ENCODE measurements at regions not wholly inside any gene's neighbourhood (a gene's known extent, or its start where the extent isn't known, plus 50 kb on each side); places are given as distances from the start of the nearest gene placed in this dataset.

GRCh38 chr20:62539198-62540045, 63.6 kb upstream of the GATA5 start:
- TF ChIP-seq CTCF (IDR thresholded peaks at IDR 0.05; ENCODE audit: low read depth, low read length): no peak
- H3K4me3 ChIP-seq (ENCODE audit: low read depth, low read length): no peak overlapping the region
- in situ Hi-C loops (cut with HindIII; ENCODE audit: low sequenced_read_pairs): no loop called here
- DNase-seq (ENCODE audit: low read depth, low spot score): no peak

- no peak for TF ChIP-seq CTCF (IDR thresholded peaks at IDR 0.05; ENCODE audit: low read depth, low read length)
- no peak overlapping the region for H3K4me3 ChIP-seq (ENCODE audit: low read depth, low read length)
- in situ Hi-C loops (cut with HindIII; ENCODE audit: low sequenced_read_pairs): no loop called here
- DNase-seq (ENCODE audit: low read depth, low spot score): no peak
These were observed 64.7 kb upstream of the GATA5 start for GRCh38 chr20:62540504-62540903.

GRCh38 chr20:62542862-62543261, 67.1 kb upstream of the GATA5 start:
- in situ Hi-C loops (cut with HindIII; ENCODE audit: low sequenced_read_pairs): no loop called here
- no peak overlapping the region for H3K4me3 ChIP-seq (ENCODE audit: low read depth, low read length)
- no peak for DNase-seq (ENCODE audit: low read depth, low spot score)
- TF ChIP-seq CTCF (IDR thresholded peaks at IDR 0.05; ENCODE audit: low read depth, low read length): no peak

DNA sequence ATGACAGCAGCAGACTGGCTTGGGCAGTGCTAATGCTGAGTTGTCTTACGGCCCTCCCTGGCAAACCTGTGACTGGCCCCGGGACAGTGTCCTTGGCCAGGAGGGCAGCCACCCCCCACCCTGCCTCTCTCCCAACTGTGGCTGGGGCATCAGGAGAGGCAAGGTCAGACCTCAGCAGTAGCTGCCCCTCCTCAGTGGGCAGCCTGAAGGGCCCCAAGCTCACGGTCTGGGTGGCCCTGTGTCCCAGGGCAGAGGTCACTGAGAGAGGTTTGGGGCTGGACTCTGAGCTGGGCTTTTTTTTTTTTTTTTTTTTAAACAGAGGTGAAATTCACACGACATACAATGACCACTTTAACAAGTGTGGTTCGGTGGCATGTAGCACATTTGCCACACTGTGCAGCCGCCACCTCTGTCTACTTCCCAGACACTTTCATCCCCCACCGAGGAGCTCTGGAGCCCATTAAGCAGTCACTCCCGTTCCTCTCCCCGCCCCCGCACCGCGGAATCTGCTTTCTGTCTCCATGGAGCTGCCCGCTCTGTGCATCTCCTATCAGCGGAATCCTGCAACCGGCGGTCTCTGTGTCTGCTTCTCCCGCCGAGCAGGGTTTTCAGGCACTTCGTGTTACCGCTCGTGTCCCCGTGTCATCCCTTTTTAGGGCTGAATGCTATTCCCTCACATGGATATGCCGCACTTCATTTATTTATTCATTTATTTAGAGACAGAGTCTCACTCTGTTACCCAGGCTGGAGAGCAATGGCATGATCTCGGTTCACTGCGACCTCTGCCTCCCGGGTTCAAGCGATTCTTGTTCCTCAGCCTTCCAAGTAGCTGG, 67.9 kb upstream of the GATA5 start:
- no peak for TF ChIP-seq CTCF (IDR thresholded peaks at IDR 0.05; ENCODE audit: low read depth, low read length)

GRCh38 chr20:62544505-62545055, 68.8 kb upstream of the GATA5 start:
- no peak overlapping the region for H3K4me3 ChIP-seq (ENCODE audit: low read depth, low read length)
- no peak for DNase-seq (ENCODE audit: low read depth, low spot score)
- TF ChIP-seq CTCF (IDR thresholded peaks at IDR 0.05; ENCODE audit: low read depth, low read length): no peak
- in situ Hi-C loops (cut with HindIII; ENCODE audit: low sequenced_read_pairs): no loop called here

More for the DNA sequence above, 67.9 kb upstream of the GATA5 start:
- no peak overlapping the region for H3K4me3 ChIP-seq (ENCODE audit: low read depth, low read length)
- in situ Hi-C loops (cut with HindIII; ENCODE audit: low sequenced_read_pairs): no loop called here
- no peak for DNase-seq (ENCODE audit: low read depth, low spot score)

- no peak for TF ChIP-seq CTCF (IDR thresholded peaks at IDR 0.05; ENCODE audit: low read depth, low read length)
- no peak for DNase-seq (ENCODE audit: low read depth, low spot score)
- no peak overlapping the region for H3K4me3 ChIP-seq (ENCODE audit: low read depth, low read length)
- in situ Hi-C loops (cut with HindIII; ENCODE audit: low sequenced_read_pairs): no loop called here
These were observed 69.5 kb upstream of the GATA5 start for GRCh38 chr20:62545271-62545670.

All from astrocyte of the spinal cord (primary cell).